GM12878 (cell line): ENCODE measurements at regions not wholly inside any gene's neighbourhood (a gene's known extent, or its start where the extent isn't known, plus 50 kb on each side); places are given as distances from the start of the nearest gene placed in this dataset.

Source experiments
- ATAC-seq: fragments of 200-7000 bp; cut with Tn5 transposase; 3 replicates; pipeline ENCODE4 v1.9.1; 2020; ENCODE audit warnings: mild to moderate bottlenecking, moderate library complexity
- BruUV-seq: library from RNA; stranded (reverse); fragments of 400-500 nt; replicated peaks from 2 replicates; lab custom pipeline; 2021; lab: Mats Ljungman, UMichigan
- CTCF ChIA-PET: fragments of 300-600 bp; sonication (Branson Sonifier 250); formaldehyde crosslinking; extraction: SDS; loops from one replicate; lab custom pipeline; 2021; ENCODE audit warnings: inconsistent platforms; lab: Yijun Ruan, JAX
- POLR2A ChIA-PET: fragments of 350-600 bp; formaldehyde crosslinking; extraction: SDS; loops from one replicate; lab custom pipeline; 2021; ENCODE audit warnings: inconsistent platforms; lab: Charles Lee
- RAD21 ChIA-PET: fragments of 300-600 bp; sonication (Branson Sonifier 250); formaldehyde crosslinking; loops from one replicate; lab custom pipeline; 2023; ENCODE audit warnings: antibody characterized with exemption; ENCODE audit not compliant: unreplicated experiment; lab: Charles Lee
- SMC1A ChIA-PET: fragments of 300-600 bp; sonication (Branson Sonifier 250); formaldehyde crosslinking; loops from one replicate; lab custom pipeline; 2023; ENCODE audit not compliant: unreplicated experiment, uncharacterized antibody; lab: Charles Lee
- DNase-seq: peaks from one replicate; pipeline ENCODE4 v3.0.0-alpha.2; 2011; ENCODE audit warnings: low read depth, low spot score
- FAIRE-seq: peaks from 3 replicates; lab custom pipeline; 2011; peaks lifted over from hg19 to GRCh38; lab: Jason Lieb, UNC
- H2AFZ ChIP-seq: 2 replicates; pipeline ENCODE4 v1.6.0; 2011; ENCODE audit warnings: low read depth, low read length, control low read depth; ENCODE audit not compliant: control insufficient read depth
- H3K27ac ChIP-seq: 2 replicates; pipeline ENCODE4 v1.5.1; 2011; ENCODE audit warnings: control low read depth; ENCODE audit not compliant: control insufficient read depth, insufficient read depth
- H3K27me3 ChIP-seq, 2 experiments: replicated peaks in 1 of 2; 2 replicates each; pipeline versions ENCODE4 v1.6.0 to v1.6.1; 2011; ENCODE audit warnings: low read length in 1 of 2; ENCODE audit not compliant: control insufficient read depth in 2 of 2, insufficient read depth in 2 of 2
- H3K36me3 ChIP-seq, 2 experiments: 2 replicates each; pipeline ENCODE4 v1.5.1; 2011; ENCODE audit warnings: low read length in 1 of 2; ENCODE audit not compliant: control insufficient read depth in 2 of 2, insufficient read depth in 2 of 2
- H3K4me1 ChIP-seq: 2 replicates; pipeline ENCODE4 v1.6.1; 2011; ENCODE audit warnings: mild to moderate bottlenecking, low read length, moderate library complexity, mixed read lengths; ENCODE audit not compliant: control insufficient read depth, insufficient read depth
- H3K4me2 ChIP-seq: 2 replicates; pipeline ENCODE4 v1.6.0; 2011; ENCODE audit warnings: control low read depth; ENCODE audit not compliant: control insufficient read depth, insufficient read depth
- H3K4me3 ChIP-seq: fragments of 200-600 bp; sonication (generic); 2 replicates; pipeline ENCODE4 v1.5.1; 2016
- H3K79me2 ChIP-seq: 2 replicates; pipeline ENCODE4 v1.6.0; 2011; ENCODE audit warnings: low read length; ENCODE audit not compliant: control insufficient read depth, insufficient read depth
- H3K9ac ChIP-seq: 2 replicates; pipeline ENCODE4 v1.8.0; 2011; ENCODE audit warnings: low read length, control low read depth, mixed read lengths; ENCODE audit not compliant: control insufficient read depth, insufficient read depth
- H3K9me3 ChIP-seq: replicated peaks from 3 replicates; pipeline ENCODE4 v1.5.1; 2011; ENCODE audit warnings: mild to moderate bottlenecking, low read length; ENCODE audit not compliant: control insufficient read depth, insufficient read depth
- H4K20me1 ChIP-seq: 2 replicates; pipeline ENCODE4 v1.6.0; 2011; ENCODE audit not compliant: control insufficient read depth, insufficient read depth
- ASH2L ChIP-seq: fragments of 300-600, 200-600 bp; sonication (generic); IDR thresholded peaks from 2 replicates; pipeline ENCODE4 v1.6.1; 2017; ENCODE audit warnings: low read depth, mild to moderate bottlenecking, borderline replicate concordance
- BACH1 ChIP-seq: fragments of 450-650 bp; IDR thresholded peaks from 2 replicates; pipeline ENCODE4 v1.6.1; 2017; ENCODE audit warnings: mild to moderate bottlenecking, borderline replicate concordance
- MAX ChIP-seq: IDR thresholded peaks from 2 replicates; pipeline ENCODE4 v1.6.1; 2012; ENCODE audit warnings: low read depth, low read length, improper control_type of control experiment
- MXI1 ChIP-seq: fragments of 150-350 bp; IDR thresholded peaks from 2 replicates; pipeline ENCODE4 v1.6.1; 2011; ENCODE audit warnings: low read depth, mild to moderate bottlenecking, inconsistent platforms, low read length, improper control_type of control experiment
- NRF1 ChIP-seq: conservative IDR thresholded peaks from 2 replicates; pipeline ENCODE4 v1.6.1; 2011; ENCODE audit warnings: mild to moderate bottlenecking, low read depth, low read length, improper control_type of control experiment
- POLR2AphosphoS2 ChIP-seq: IDR thresholded peaks from 2 replicates; pipeline ENCODE4 v1.6.1; 2011; ENCODE audit warnings: low read depth, mild to moderate bottlenecking, low read length, improper control_type of control experiment, moderate library complexity
- RELB ChIP-seq: fragments of 450-650 bp; IDR thresholded peaks from 2 replicates; pipeline ENCODE4 v1.6.1; 2017; ENCODE audit warnings: low read depth, mild to moderate bottlenecking, moderate library complexity
- SIN3A ChIP-seq: IDR thresholded peaks from 2 replicates; pipeline ENCODE4 v1.6.1; 2012; ENCODE audit warnings: low read depth, low read length, improper control_type of control experiment
- SP1 ChIP-seq: IDR thresholded peaks from one replicate; pipeline ENCODE4 v1.6.1; 2011; ENCODE audit warnings: low read depth, low read length
- STAT1 ChIP-seq: fragments of 450-650 bp; conservative IDR thresholded peaks from 2 replicates; pipeline ENCODE4 v1.6.1; 2014; ENCODE audit warnings: antibody characterized with exemption, mild to moderate bottlenecking
- YBX1 ChIP-seq: fragments of 450-650 bp; IDR thresholded peaks from 2 replicates; pipeline ENCODE4 v1.6.1; 2016; ENCODE audit warnings: antibody characterized with exemption
- WGBS: methylation state at CpG from one replicate; pipeline ENCODE4 v1.1.6; 2016; ENCODE audit warnings: low lambda C conversion rate; ENCODE audit not compliant: insufficient replicate concordance, insufficient coverage; ENCODE audit errors: missing lambda C conversion rate; 5-methylcytosine and 5-hydroxymethylcytosine counted together
- in situ Hi-C: fragments of 300-500 bp; cut with MboI; formaldehyde crosslinking; loops from 9 replicates; pipeline ENCODE4 v1.14.3; 2018; ENCODE audit warnings: mixed read lengths
- intact Hi-C: fragments of 100-400 bp; cut with micrococcal nuclease; formaldehyde crosslinking; loops from one replicate; pipeline ENCODE4 v1.14.2; 2022; ENCODE audit not compliant: unreplicated experiment

DNA sequence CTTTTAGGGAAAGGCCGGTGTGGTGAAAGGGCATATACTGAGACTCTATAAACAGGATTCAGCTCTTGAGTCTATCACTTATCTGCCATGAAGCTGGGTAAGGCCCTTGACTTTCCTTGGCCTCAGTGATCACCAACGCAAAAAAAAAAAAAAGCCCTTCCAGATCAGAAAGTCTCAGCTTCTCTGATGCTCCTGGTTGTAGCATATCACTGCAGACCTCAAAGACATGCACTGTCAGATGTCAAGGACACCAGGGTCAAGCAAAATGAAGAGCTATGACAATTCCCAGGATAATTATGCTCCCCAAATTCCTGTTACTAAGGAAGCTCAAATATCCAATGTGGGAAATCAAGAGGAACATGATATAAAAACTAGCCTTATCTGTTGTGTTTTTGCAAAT lies 68.3 kb upstream of the IFNE start (continued):
- TF ChIP-seq RELB (no peak), ASH2L (no peak), POLR2AphosphoS2 (no peak), STAT1 (no peak), NRF1 (no peak), YBX1 (no peak), BACH1 (no peak), SIN3A (no peak), MXI1 (no peak), SP1 (no peak)

- SMC1A ChIA-PET: no interaction called here
- Histone ChIP-seq H3K4me1 (no peaks in the 10 kb centered on the region), H3K27ac (no peak overlapping the region), H3K9ac (no peak overlapping the region), H3K27me3 (no peaks in the 10 kb centered on the region; a peak in 1 of 4 replicates), H4K20me1 (no peaks in the 10 kb centered on the region), H3K4me3 (no peak overlapping the region), H2AFZ (no peak overlapping the region), H3K36me3 (no peaks in the 10 kb centered on the region), H3K79me2 (no peaks in the 10 kb centered on the region), H3K9me3 (no peaks in the 10 kb centered on the region), H3K4me2 (no peak overlapping the region)
- TF ChIP-seq MAX: no peak
- intact Hi-C loops: no loop called here
- ATAC-seq (no peak; the same call in 2 of the 3 replicates), DNase-seq (no peak), FAIRE-seq (no peak)
- no TSS peak for BruUV-seq
- CTCF ChIA-PET: no interaction called here
- 3% methylated on average over 2 of the region's 2 CpGs for WGBS
- in situ Hi-C loops: no loop called here
- RAD21 ChIA-PET: no interaction called here
- POLR2A ChIA-PET: no interaction called here
Observed at GRCh38 chr9:21551401-21551800, 69.3 kb upstream of the IFNE start.
